ENCODE measurements at regions not wholly inside any gene's neighbourhood (a gene's known extent, or its start where the extent isn't known, plus 50 kb on each side); places are given as distances from the start of the nearest gene placed in this dataset.

DNA sequence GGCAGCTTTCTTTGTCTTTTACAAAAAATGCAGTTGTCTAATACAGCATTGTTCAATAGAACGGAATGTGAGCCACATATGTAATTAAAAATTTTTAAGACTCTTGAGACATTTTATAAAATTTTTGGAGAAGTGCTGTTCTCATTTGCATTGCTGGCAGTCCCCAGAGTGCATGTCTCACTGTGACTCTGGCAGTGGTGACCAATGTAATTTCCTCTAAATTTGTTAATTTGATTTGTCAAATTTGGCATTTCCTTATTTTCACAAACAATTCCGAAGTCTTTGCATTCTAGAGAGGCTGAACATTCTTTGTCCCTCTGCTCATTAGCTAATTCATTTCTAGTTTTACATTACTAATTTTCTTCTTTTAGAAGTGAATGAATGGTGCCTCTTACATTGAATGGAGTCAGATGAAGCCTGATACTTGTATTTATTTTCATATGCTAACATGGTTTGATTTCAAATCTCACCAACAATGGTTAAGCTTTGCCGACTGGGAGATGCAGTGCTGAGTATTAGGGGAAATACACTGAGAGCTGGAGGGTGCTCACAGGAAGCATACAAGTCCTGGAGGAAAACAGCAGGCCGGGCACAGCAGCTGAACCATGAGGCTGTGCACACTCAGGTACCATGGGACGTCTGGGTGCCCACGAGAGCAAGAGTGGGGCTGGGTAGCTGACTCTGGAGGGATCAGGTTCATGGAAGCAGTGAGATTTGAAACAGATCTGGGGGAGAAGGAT, 68.5 kb upstream of the ARMC2 start:
- no peak for DNase-seq

DNA sequence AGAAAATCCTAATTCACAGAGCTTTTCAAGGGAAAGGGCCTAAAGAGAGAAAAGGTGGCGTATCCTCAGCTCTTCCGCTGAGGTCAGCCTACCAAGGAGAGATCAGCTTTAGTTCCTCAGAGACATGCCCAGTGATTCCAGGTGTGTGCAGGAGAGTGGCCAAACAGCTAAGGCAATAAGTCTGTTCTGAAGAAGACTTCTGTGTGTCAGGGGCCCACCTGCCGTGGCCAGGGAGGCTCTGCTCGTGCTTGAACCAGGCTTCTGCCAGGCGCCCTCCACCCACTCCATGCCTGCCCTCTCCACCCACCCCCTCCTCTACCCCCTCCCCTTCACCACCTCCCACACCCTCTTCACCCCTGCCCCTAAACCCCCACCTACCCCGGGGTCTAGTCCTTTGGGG, 67.4 kb upstream of the ARMC2 start:
- DNase-seq = no peak

DNA sequence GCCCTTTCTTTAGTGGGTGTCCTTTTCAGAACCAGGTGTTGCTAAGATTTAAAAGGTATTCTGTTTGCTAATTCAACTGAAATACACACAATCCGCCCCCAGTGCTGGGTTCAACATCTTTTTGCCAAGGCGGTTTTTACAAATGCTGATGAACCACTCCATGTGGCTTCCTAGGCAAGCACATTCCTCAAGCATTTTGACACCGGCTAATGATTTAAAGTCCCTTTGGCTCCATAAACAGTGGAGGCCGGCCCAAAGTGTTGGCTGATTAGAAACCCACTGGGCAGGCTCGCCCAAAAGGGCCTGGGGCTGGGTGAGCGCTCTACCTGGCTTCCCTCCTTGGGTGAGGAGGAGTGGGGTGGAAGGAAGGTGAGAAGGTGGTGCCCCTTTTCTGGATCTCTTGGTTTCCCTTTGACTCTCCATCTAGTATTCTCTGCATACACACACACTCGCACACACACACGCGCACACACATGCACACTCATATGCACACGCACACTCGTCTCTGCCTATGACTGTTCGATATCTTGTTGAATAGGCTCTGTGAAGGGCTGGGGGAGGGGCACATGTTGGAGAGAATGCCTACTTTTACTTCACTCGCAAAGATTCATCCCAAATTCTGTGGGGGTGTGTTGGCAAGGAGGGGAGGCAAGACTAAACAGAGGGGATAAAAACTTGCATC, 66.7 kb upstream of the ARMC2 start:
- no peak for DNase-seq

DNA sequence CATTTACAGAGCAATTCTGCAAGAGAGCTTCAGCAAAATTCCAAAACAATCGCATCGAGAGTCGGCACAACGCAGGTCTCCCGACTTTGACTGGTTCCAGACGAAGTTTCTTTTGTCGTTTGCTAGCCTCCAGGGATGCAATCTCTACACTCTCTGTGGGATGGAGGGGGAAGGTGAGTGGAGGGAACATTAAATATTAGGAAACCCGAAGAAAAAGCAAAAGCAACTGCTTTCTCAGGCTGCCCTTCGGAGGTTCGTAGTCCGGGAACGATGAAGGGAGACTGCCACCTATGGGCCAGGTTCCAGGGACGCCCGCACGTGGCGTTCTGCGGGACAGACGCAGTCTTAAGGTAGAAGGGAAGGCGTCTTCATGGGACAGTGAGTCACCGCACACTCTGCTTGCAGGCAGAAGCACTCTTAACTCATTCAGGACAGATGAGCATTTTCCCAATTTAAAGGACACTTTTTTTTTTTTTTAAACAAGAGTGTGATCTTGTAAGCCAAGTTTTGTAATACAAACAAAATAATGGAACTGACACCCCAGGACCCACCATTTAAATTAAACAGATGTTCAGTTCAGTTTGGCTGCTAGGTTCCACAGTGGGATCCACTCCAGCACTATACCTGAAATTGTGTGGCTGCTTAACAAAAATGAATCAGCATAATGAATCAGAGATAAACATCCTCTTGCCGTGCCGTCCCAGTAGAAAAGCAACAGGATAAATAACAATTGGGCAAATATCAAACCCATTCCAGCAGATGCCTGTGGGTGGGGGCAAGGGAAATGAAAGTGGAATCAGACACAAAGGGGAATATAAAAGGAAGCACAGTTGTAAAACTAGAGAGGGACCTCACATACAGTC, 65.8 kb upstream of the ARMC2 start:
- peak; percentile 81 for DNase-seq

DNA sequence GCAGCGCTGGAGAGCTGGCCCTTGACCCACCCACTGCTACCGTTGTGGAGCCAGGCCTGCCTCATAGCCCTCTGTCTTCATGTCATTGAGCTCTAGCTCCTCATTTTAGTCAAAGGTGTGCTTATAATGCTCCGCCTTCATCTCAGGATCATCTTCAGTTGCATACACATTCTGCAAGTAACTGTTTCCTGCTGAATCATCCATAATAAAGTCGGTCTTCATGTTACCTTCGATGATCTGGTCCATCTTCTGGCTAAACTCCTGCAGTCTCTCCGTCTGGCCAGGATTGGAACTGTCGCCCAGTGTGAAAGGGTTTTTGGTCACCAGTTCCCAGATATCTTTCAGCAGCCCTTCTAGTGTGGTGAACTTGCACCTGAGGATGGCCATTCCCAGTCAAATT, 62.6 kb upstream of the ARMC2 start:
- no peak for DNase-seq

DNA sequence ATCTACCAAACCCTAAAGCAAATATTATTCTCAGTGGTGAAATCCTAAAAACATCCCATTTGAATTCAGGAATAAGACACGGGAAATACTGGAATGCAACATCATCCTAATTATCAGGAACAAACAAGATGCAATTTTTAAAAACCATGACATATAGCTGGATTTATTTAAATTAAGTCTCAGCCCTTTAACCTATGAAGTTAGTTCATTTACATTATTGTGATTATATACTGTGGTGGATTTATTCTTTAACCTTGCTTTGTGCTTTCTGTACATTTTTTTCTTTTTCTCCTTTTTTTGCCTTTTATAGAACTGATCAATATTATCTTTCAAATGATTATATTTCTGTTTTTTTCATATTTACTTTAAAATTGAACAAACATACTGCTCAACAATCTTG, 59.8 kb upstream of the ARMC2 start:
- DNase-seq = no peak

DNA sequence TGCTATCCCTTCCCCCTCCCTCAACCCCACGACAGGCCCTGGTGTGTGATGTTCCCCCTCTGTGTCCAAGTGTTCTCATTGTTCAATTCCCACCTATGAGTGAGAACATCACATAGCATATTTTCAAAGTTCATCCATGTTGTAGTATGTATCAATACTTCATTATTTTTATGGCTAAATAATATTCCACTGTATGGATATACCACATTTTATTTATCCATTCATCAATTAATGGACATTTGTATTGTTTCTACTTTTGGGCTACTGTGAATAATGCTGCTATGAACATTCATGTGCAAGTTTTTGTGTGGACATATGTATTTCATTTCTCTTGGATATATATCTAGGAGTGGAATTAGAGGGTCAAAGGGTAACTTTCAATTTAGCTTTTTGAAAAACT, 58.7 kb upstream of the ARMC2 start:
- DNase-seq = no peak

DNA sequence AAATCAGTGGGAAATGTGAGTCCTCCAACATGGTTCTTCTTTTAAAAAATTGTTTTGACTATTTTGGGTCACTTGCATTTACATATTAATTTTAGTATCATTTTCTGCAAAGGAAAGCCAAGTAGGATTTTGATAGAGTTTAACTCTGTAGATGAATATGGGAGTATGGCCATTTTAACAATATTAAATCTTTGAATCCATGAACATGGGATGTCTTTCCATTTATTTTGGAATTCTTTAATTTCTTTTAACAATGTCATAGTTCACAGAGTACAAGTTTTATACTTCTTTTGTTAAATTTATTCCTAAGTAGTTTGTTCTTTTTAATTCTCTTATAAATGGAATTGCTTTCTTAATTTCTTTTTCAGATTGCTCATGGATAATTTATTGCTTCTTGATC, 56.5 kb upstream of the ARMC2 start:
- no peak for DNase-seq

DNA sequence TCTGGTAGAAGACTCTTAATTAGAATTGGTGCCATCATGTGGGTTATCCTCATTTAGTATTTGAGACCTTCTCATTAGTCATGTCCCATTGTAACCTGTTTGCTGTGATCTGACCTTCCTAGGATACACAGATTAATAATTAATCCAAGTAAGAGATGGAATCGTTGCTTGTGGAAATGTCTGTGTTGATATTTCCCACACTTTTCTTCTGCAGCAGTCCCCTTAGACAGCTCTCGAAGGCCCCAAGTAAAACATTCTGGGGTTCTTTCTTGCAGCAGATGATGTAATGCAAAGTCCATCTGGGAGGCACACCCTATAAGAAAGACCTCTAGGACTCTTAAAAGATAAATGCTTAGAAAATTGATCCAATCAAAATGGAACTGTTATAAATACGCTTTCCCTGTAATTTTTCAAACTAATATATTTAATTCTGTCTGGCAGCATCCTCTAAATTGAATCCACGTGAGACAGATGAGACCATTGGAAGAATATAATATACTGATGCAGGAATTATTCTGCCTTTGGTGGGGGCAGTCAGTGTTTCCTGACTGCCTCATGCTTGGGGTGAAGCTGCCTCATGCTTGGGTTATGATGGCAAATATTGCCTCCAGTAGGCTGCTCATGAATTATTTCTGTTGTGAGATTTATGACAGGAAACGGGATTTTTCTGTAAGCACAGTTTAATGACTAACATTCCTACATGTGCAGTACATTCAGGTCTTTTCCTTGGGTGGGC, 54.5 kb upstream of the ARMC2 start:
- DNase-seq = no peak

DNA sequence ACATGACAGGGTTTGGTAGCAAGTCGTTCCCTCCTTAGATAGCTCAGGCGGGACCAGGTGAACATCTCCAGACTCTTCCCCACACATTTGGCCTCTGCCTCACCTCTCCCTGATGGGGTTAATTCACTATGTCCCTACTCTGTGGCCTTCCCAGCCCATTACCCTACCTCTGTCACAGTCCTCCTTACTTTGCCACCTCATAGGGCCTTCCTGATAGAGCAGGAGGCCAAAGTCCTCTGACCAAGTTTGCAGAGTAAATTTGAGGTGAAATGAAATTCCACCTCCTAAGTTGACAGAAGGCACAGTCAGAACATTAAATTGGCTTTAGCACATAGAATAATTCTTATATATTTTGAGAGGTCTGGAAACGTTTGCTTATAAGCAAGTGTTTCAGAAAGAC, 53.1 kb upstream of the ARMC2 start:
- no peak for DNase-seq

DNA sequence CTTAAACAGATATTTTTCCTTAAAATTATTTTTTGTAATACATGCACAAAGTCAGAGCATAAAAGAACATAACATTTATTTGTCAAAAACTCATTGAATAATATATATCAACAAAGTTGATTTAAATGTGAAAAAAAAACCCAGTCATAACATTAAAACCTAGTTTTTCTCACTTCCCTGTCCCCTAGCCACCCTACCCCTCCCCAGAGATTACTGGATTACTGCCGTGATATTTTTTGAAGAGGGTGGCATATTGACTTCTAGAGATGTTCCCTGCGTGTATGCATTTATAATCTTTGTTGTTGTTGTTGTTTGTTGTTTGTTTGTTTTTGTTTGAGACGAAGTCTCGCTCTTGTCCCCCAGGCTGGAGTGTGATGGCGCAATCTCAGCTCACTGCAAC, 52.4 kb upstream of the ARMC2 start:
- no peak for DNase-seq

DNA sequence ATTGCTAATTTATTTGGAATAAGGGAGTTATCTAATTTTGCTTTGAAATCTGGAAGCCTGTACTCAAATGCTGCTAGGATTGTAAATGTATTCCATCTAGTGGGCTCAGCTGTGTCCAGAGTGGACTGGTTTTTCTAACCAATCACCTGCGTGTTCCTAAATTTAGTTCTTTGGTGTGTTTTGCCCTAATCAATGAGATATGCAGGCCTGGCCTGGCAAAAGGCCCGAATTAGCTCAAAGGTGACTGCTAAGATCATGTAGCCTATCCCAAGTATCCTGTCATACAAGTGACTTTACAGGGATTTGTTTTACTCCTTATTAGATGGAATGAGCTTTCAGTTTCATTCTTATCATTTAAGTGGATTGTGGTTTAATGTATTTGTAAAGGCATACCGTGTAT, 51.3 kb upstream of the ARMC2 start:
- no peak for DNase-seq

DNA sequence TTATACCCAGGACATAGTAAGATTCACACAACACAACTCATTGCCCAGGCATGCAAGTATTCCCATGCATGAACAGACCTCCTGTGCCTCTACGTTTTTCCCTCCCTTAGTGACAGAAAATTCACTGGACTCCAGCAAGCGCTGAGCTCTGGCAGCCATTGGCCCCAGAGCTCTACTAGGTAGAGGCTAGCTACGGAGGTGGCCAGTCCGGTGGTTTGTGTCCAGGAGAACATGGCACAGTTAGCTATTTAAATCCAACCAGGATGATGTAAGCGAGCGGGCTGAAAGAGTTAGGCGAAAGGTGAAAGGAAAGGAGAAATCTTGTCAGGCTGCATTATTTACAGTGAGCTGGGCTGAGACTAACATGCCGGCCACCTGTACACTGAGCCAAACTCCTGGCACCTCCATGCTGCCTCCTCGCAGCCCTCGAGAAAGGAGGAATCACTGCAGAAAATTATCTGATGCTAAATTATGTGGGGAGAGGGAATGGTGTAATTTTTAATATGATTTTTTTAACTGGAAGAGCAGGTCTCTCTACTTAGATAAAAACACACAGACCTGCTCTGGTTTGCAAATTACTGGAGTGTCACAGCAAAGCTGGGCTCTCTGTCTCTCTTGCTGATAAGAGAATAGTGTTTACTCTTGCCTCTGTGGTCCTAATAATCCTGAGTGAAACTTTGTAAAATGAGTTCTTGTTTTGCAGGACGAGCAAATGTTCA, 50.1 kb upstream of the ARMC2 start:
- DNase-seq = no peak

All from activated CD4-positive, alpha-beta T cell treated with anti-CD3 and anti-CD28 coated beads, Interleukin-2, Interleukin-6, amounts not matched to agents 100 ng/mL and 50 ng/mL, durations not matched to agents 16 hours and 8 hours (primary cell).